Ectodermal cell (in vitro differentiated cells): ENCODE measurements at regions not wholly inside any gene's neighbourhood (a gene's known extent, or its start where the extent isn't known, plus 50 kb on each side); places are given as distances from the start of the nearest gene placed in this dataset.
A peak's percentile ranks its signal among the peaks of the same experiment; 100 is the strongest.

ENCODE experiments used
- H3K27ac ChIP-seq: 2 replicates; pipeline ENCODE4 v1.7.0; 2013; ENCODE audit warnings: mild to moderate bottlenecking, low read depth, low read length; ENCODE audit not compliant: insufficient read depth, poor library complexity, severe bottlenecking
- H3K27me3 ChIP-seq: 2 replicates; pipeline ENCODE4 v1.7.0; 2013; ENCODE audit warnings: mild to moderate bottlenecking, low read length; ENCODE audit not compliant: insufficient read depth, control insufficient read depth, poor library complexity, severe bottlenecking
- H3K36me3 ChIP-seq: one replicate; pipeline ENCODE4 v1.7.0; 2013; ENCODE audit warnings: low read length; ENCODE audit not compliant: control insufficient read depth, insufficient read depth
- H3K4me1 ChIP-seq: one replicate; pipeline ENCODE4 v1.7.0; 2013; ENCODE audit warnings: low read length; ENCODE audit not compliant: control insufficient read depth, insufficient read depth
- H3K4me3 ChIP-seq: 2 replicates; pipeline ENCODE4 v1.7.0; 2013; ENCODE audit warnings: low read depth, low read length, control low read depth; ENCODE audit not compliant: insufficient read depth
- H3K9me3 ChIP-seq: 2 replicates; pipeline ENCODE4 v1.7.0; 2013; ENCODE audit warnings: mild to moderate bottlenecking, low read length, moderate library complexity; ENCODE audit not compliant: control insufficient read depth
- WGBS, 2 experiments: methylation state at CpG; one replicate each; pipeline ENCODE4 v1.1.7; 2013; ENCODE audit warnings: missing lambda C conversion rate in 2 of 2; 5-methylcytosine and 5-hydroxymethylcytosine counted together

- H3K27ac ChIP-seq, result peak overlapping the region; percentile 77
- H3K4me1 ChIP-seq, result peaks cover 34% of the 10 kb centered on the region
- no peaks in the 10 kb centered on the region for H3K36me3 ChIP-seq
- H3K4me3 ChIP-seq, result peak overlapping the region; percentile 76
- no peaks in the 10 kb centered on the region for H3K9me3 ChIP-seq
- 1 to 4% methylated on average over 8 of the region's 8 CpGs for WGBS, 2 experiments
- H3K27me3 ChIP-seq, result no peaks in the 10 kb centered on the region
Measured at GRCh38 chr1:39107341-39108290, 81.5 kb downstream of the NDUFS5 start.

DNA sequence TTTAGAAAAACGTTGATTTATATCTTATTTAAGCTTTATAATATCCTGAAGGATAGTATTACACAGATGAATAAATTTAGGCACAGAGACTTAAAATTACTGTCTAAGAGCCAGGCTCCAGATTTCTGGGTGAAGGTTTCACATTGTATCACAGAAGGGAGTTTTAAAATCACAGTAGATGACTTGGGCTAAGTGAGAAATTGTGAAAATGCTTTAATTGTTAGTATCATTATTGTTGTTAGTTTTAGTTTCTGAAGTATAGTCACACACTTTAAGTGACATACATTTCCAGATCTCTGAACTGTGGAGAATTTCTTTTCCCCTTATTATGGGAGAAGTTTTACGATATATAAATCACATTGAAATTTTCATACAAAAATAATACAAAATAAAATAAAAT is 83.5 kb downstream of the NDUFS5 start:
- Histone ChIP-seq H3K9me3 (no peaks in the 10 kb centered on the region), H3K4me1 (peaks cover 16% of the 10 kb centered on the region), H3K4me3 (no peak overlapping the region), H3K36me3 (no peaks in the 10 kb centered on the region), H3K27ac (no peak overlapping the region), H3K27me3 (no peaks in the 10 kb centered on the region)
- no CpG with 5 or more reads among the region's 2 CpGs for WGBS, 2 experiments

GRCh38 chr1:39110325-39110851 is 84.2 kb downstream of the NDUFS5 start:
- Histone ChIP-seq H3K27ac (no peak overlapping the region), H3K4me1 (peaks cover 15% of the 10 kb centered on the region), H3K36me3 (no peaks in the 10 kb centered on the region), H3K4me3 (no peak overlapping the region), H3K9me3 (no peaks in the 10 kb centered on the region), H3K27me3 (no peaks in the 10 kb centered on the region)
- 92 to 97% methylated on average over 3 of the region's 3 CpGs for WGBS, 2 experiments

GRCh38 chr1:39110882-39111281 is 84.7 kb downstream of the NDUFS5 start:
- Histone ChIP-seq H3K4me3 (no peak overlapping the region), H3K27ac (no peak overlapping the region), H3K4me1 (peaks cover 15% of the 10 kb centered on the region), H3K27me3 (no peaks in the 10 kb centered on the region), H3K9me3 (no peaks in the 10 kb centered on the region), H3K36me3 (no peaks in the 10 kb centered on the region)
- 94 to 96% methylated on average over 1 of the region's 1 CpG for WGBS, 2 experiments

DNA sequence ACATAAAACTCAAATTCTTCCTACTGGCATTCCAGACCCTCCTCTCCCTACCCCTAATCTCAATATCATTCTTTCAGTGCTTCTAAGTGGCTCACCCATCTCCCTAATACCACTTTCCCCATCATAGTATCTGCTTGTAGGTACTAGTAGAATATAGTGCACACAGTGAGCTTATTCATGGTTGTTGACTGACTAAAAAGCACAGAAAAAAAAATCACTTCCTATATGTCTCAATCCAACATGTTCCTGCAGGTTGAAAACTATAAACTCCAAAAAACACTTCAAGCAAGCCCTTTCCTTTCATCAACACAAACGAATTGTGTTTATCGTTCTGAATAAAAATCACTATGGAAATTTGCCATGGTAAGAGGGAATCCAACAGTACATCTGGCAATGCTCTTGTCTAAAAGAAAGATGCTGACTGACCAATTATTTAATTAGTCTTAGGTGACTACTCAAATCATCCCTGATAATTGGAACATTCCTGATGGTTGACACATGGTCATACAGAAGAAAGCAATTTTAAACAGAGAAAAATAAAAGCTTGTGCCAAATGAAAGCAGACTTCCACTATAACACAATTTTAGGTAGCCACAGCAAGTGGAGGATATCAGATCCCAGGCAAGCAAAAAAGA is 87.1 kb downstream of the NDUFS5 start:
- no peaks in the 10 kb centered on the region for H3K36me3 ChIP-seq
- H3K4me3 ChIP-seq, result no peak overlapping the region
- H3K27ac ChIP-seq, result no peak overlapping the region
- H3K4me1 ChIP-seq, result peaks cover 4% of the 10 kb centered on the region
- H3K27me3 ChIP-seq, result no peaks in the 10 kb centered on the region
- WGBS, 2 experiments, result 98 to 100% methylated on average over 2 of the region's 2 CpGs
- no peaks in the 10 kb centered on the region for H3K9me3 ChIP-seq

DNA sequence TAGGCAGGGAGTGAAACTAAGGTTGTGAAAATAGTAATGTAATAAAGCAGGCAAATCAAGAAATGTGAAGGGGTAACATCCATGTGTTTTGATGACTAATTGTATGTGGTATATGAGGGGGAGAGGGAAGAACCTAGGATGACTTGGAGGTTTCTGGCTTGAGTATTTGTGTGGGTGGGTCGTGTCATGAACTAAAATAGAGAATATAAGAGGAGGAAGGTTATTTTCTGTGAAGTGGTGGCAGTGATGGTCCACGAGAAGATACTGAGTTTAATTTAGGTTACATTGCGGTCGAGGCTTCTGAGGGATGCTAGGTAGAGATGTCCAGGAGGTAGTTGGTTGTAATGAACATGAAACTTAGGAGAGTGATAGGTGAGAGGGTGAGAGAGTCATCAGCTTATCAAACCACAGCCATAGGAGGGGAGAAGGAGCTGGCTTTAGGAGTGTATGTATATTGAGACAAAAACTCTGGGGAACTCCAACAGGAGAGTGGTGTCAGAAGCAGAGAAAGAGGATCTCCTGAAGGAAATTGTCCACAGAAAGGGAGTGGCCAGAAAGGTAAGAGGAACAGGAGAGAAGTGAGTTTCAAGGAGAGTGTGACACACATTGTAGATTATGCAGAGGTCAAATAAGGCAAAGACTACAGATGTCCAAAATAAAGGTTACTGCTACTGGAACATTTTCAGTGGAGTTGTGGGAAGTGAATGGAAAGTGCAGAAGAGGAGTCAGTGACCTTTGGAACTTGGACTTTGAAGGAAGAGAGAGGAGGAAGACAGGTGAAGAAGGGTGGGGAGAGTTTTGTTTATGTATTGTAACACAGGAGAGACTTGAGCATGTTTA is 89.0 kb upstream of the MACF1 start:
- H3K36me3 ChIP-seq, result no peaks in the 10 kb centered on the region
- 92 to 95% methylated on average over 4 of the region's 4 CpGs for WGBS, 2 experiments
- H3K27ac ChIP-seq, result no peak overlapping the region
- no peaks in the 10 kb centered on the region for H3K27me3 ChIP-seq
- H3K9me3 ChIP-seq, result no peaks in the 10 kb centered on the region
- no peak overlapping the region for H3K4me3 ChIP-seq
- no peaks in the 10 kb centered on the region for H3K4me1 ChIP-seq

GRCh38 chr1:39116116-39116607 is 88.3 kb upstream of the MACF1 start:
- WGBS, 2 experiments, result 81 to 93% methylated on average over 3 of the region's 3 CpGs
- Histone ChIP-seq H3K4me3 (no peak overlapping the region), H3K27me3 (no peaks in the 10 kb centered on the region), H3K4me1 (no peaks in the 10 kb centered on the region), H3K36me3 (no peaks in the 10 kb centered on the region), H3K27ac (no peak overlapping the region), H3K9me3 (no peaks in the 10 kb centered on the region)

GRCh38 chr1:39116860-39117728 is 87.4 kb upstream of the MACF1 start:
- Histone ChIP-seq H3K36me3 (no peaks in the 10 kb centered on the region), H3K9me3 (no peaks in the 10 kb centered on the region), H3K27me3 (no peaks in the 10 kb centered on the region), H3K27ac (no peak overlapping the region), H3K4me1 (no peaks in the 10 kb centered on the region), H3K4me3 (no peak overlapping the region)
- WGBS, 2 experiments, result 96 to 98% methylated on average over 3 of the region's 3 CpGs

DNA sequence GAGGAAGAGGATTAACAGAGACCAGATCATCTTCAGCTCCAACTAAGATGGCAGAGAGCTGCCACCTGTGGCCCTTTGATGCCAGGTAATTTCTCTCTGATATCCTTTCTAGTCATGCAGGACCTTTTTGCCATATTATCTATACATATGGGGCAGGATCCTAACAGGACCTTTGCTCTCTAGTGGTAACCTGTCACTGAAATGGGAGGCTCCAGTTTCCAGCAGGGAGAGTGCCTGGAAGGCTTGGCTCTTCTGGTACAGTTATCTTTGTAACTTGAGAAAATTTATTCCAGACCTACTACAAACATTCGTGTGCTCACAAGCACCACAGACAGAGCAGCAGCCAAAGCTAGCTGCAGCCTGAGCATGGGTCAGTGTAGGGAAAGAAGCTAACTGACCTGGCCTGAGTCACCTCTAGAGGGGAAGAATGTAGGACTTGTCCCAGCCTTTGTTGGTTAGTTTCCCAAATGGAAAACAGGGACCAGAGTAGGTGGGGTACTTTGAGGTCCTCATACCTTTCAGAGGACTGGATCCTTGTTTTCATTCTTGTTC is 86.5 kb upstream of the MACF1 start:
- no peaks in the 10 kb centered on the region for H3K9me3 ChIP-seq
- WGBS, 2 experiments, result 79 to 80% methylated on average over 1 of the region's 1 CpG
- H3K4me3 ChIP-seq, result no peak overlapping the region
- H3K36me3 ChIP-seq, result no peaks in the 10 kb centered on the region
- no peaks in the 10 kb centered on the region for H3K27me3 ChIP-seq
- no peak overlapping the region for H3K27ac ChIP-seq
- H3K4me1 ChIP-seq, result no peaks in the 10 kb centered on the region
